ENCODE measurements at regions not wholly inside any gene's neighbourhood (a gene's known extent, or its start where the extent isn't known, plus 50 kb on each side); places are given as distances from the start of the nearest gene placed in this dataset.

DNA sequence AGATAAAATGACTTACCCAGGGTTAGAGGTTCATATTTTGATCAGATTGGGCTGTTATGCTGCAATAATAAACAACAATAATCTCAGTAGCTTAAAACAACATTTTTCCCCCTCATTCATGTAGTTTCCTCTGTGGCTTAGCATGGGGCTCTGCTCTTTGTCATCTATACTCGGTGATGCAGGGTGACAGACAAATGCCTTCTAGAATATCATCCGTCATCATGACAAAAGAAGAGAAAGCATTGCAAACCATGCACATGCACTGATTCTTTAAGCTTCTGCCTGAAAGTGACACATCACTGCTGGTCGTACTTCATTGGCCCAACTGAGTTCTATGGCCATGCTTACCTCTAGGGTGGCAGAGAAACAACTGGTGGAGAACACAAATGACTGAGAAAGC, 58.8 kb upstream of the MAMDC2 start:
- H3K27ac ChIP-seq (ENCODE audit: low read depth in 1 of 2, low read length in 2 of 2), result no peak overlapping the region
- no peaks in the 10 kb centered on the region for H3K9me3 ChIP-seq (replicated peaks in 1 of 2; ENCODE audit: control insufficient read depth in 1 of 2, insufficient read depth in 1 of 2, low read length in 2 of 2)
- WGBS (ENCODE audit: insufficient coverage), result 93% methylated on average over 3 of the region's 3 CpGs
- no peak overlapping the region for H3K9ac ChIP-seq (ENCODE audit: insufficient read depth, low read length, poor library complexity, severe bottlenecking)
- H3K27ac Mint-ChIP-seq, result no peak overlapping the region
- H4K20me1 ChIP-seq (ENCODE audit: insufficient read depth, low read length), result no peaks in the 10 kb centered on the region
- H3K27me3 ChIP-seq (ENCODE audit: control insufficient read depth in 2 of 2, insufficient read depth in 2 of 2, low read length in 2 of 2), result no peaks in the 10 kb centered on the region
- H3K9me3 Mint-ChIP-seq, result no peaks in the 10 kb centered on the region
- H3K36me3 ChIP-seq (replicated peaks in 1 of 2; ENCODE audit: control insufficient read depth in 1 of 2, insufficient read depth in 2 of 2, low read length in 2 of 2), result no peaks in the 10 kb centered on the region
- TF ChIP-seq CTCF (IDR thresholded peaks at IDR 0.05), result no peak
- no peaks in the 10 kb centered on the region for H3K4me1 Mint-ChIP-seq
- no peaks in the 10 kb centered on the region for H3K4me1 ChIP-seq (ENCODE audit: control insufficient read depth in 1 of 2, insufficient read depth in 2 of 2, low read length in 2 of 2)
- no peak overlapping the region for H2AFZ ChIP-seq (ENCODE audit: insufficient read depth, low read depth, low read length, poor library complexity, severe bottlenecking)
- intact Hi-C loops (cut with micrococcal nuclease), result no loop called here
- H3K4me2 ChIP-seq (replicated peaks; ENCODE audit: extremely low read depth, low read length, poor library complexity, severe bottlenecking), result no peak overlapping the region
- H3K4me3 Mint-ChIP-seq, result no peak overlapping the region
- H3K27me3 Mint-ChIP-seq (ENCODE audit: low read depth in 3 of 3), result peaks cover 0 to 2% (median 0%) of the 10 kb centered on the region in 3 donors
- H3K36me3 Mint-ChIP-seq, result no peaks in the 10 kb centered on the region
- H3K4me3 ChIP-seq (replicated peaks in 1 of 3; ENCODE audit: low read depth in 2 of 3, low read length in 3 of 3), result no peak overlapping the region
- H3K79me2 ChIP-seq (ENCODE audit: insufficient read depth, low read length), result no peaks in the 10 kb centered on the region
- DNase-seq, result no peak

DNA sequence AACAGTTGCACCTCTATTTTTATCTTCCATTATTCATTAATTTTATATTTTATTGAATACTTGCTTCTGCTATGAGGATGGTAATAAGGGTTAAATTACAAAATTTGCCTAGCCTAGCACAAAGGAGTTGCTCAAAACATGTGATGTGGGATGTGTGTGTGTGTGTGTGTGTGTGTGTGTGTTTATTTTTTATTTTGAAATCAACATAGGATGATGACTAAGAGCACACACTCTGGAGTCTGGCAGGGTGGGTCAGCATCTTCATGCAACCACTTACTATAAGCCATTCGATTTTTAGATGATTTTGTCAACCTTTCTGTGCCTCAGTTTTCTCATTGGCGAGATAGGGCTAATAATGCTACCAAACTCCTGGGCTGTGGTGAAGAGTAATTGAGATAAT, 57.7 kb upstream of the MAMDC2 start:
- H3K9me3 Mint-ChIP-seq, result no peaks in the 10 kb centered on the region
- Histone ChIP-seq H3K79me2 (ENCODE audit: insufficient read depth, low read length) (no peaks in the 10 kb centered on the region), H3K9ac (ENCODE audit: insufficient read depth, low read length, poor library complexity, severe bottlenecking) (no peak overlapping the region), H4K20me1 (ENCODE audit: insufficient read depth, low read length) (no peaks in the 10 kb centered on the region), H2AFZ (ENCODE audit: insufficient read depth, low read depth, low read length, poor library complexity, severe bottlenecking) (no peak overlapping the region), H3K4me3 (replicated peaks in 1 of 3; ENCODE audit: low read depth in 2 of 3, low read length in 3 of 3) (no peak overlapping the region), H3K36me3 (replicated peaks in 1 of 2; ENCODE audit: control insufficient read depth in 1 of 2, insufficient read depth in 2 of 2, low read length in 2 of 2) (no peaks in the 10 kb centered on the region), H3K9me3 (replicated peaks in 1 of 2; ENCODE audit: control insufficient read depth in 1 of 2, insufficient read depth in 1 of 2, low read length in 2 of 2) (no peaks in the 10 kb centered on the region), H3K4me2 (replicated peaks; ENCODE audit: extremely low read depth, low read length, poor library complexity, severe bottlenecking) (no peak overlapping the region), H3K4me1 (ENCODE audit: control insufficient read depth in 1 of 2, insufficient read depth in 2 of 2, low read length in 2 of 2) (no peaks in the 10 kb centered on the region), H3K27ac (ENCODE audit: low read depth in 1 of 2, low read length in 2 of 2) (no peak overlapping the region), H3K27me3 (ENCODE audit: control insufficient read depth in 2 of 2, insufficient read depth in 2 of 2, low read length in 2 of 2) (no peaks in the 10 kb centered on the region)
- intact Hi-C loops (cut with micrococcal nuclease), result no loop called here
- H3K27me3 Mint-ChIP-seq (ENCODE audit: low read depth in 3 of 3), result peaks cover 0 to 2% (median 0%) of the 10 kb centered on the region in 3 donors
- no peaks in the 10 kb centered on the region for H3K36me3 Mint-ChIP-seq
- TF ChIP-seq CTCF (IDR thresholded peaks at IDR 0.05), result no peak
- no peak overlapping the region for H3K27ac Mint-ChIP-seq
- H3K4me3 Mint-ChIP-seq, result no peak overlapping the region
- no peaks in the 10 kb centered on the region for H3K4me1 Mint-ChIP-seq
- WGBS (ENCODE audit: insufficient coverage), result 100% methylated on average over 1 of the region's 2 CpGs
- DNase-seq, result no peak

Data from CD14-positive monocyte (primary cell).